GM18951 (cell line): ENCODE measurements at regions not wholly inside any gene's neighbourhood (a gene's known extent, or its start where the extent isn't known, plus 50 kb on each side); places are given as distances from the start of the nearest gene placed in this dataset.

Experiments used
- POLR2A ChIP-seq: IDR thresholded peaks from 4 replicates; pipeline ENCODE4 v1.6.1; 2011; ENCODE audit warnings: mild to moderate bottlenecking; ENCODE audit not compliant: insufficient read length, insufficient read depth; ENCODE audit errors: extremely low read depth
- in situ Hi-C: fragments of 300-500 bp; cut with MboI; formaldehyde crosslinking; loops from one replicate; pipeline ENCODE4 v1.12.0; 2022; ENCODE audit warnings: low sequenced_read_pairs, mixed read lengths, inconsistent platforms; ENCODE audit not compliant: unreplicated experiment

- in situ Hi-C loops = no loop called here
- no peak for TF ChIP-seq POLR2A
Observed at GRCh38 chr14:87115234-87115633, 877.7 kb downstream of the GALC start.

- no peak for TF ChIP-seq POLR2A
Observed at GRCh38 chr14:87113286-87113685, 879.7 kb downstream of the GALC start.

GRCh38 chr14:87111741-87112140, 881.2 kb downstream of the GALC start:
- in situ Hi-C loops = no loop called here
- no peak for TF ChIP-seq POLR2A

More at GRCh38 chr14:87113286-87113685, 879.7 kb downstream of the GALC start:
- in situ Hi-C loops = no loop called here

- in situ Hi-C loops = no loop called here
- no peak for TF ChIP-seq POLR2A
Observed at GRCh38 chr14:87111126-87111525, 881.9 kb downstream of the GALC start.

GRCh38 chr14:87109271-87109670, 883.7 kb downstream of the GALC start:
- in situ Hi-C loops = no loop called here
- TF ChIP-seq POLR2A = no peak

- in situ Hi-C loops = no loop called here
- TF ChIP-seq POLR2A = no peak
Observed at GRCh38 chr14:87108726-87109125, 884.3 kb downstream of the GALC start.

- in situ Hi-C loops = no loop called here
Observed at GRCh38 chr14:87102811-87103378, 890.1 kb downstream of the GALC start.

GRCh38 chr14:87097015-87097414, 896.0 kb downstream of the GALC start:
- no peak for TF ChIP-seq POLR2A
- in situ Hi-C loops = no loop called here

More at GRCh38 chr14:87102811-87103378, 890.1 kb downstream of the GALC start:
- TF ChIP-seq POLR2A = no peak

- in situ Hi-C loops = no loop called here
- no peak for TF ChIP-seq POLR2A
Observed at GRCh38 chr14:87094913-87095312, 898.1 kb downstream of the GALC start.

- in situ Hi-C loops = no loop called here
- TF ChIP-seq POLR2A = no peak
Observed at GRCh38 chr14:87088588-87088987, 904.4 kb downstream of the GALC start.

GRCh38 chr14:87087881-87088280, 905.1 kb downstream of the GALC start:
- TF ChIP-seq POLR2A = no peak
- in situ Hi-C loops = no loop called here

- no peak for TF ChIP-seq POLR2A
- in situ Hi-C loops = no loop called here
Observed at GRCh38 chr14:87084908-87085307, 908.1 kb downstream of the GALC start.

- in situ Hi-C loops = no loop called here
- TF ChIP-seq POLR2A = no peak
Observed at GRCh38 chr14:87082917-87083316, 910.1 kb downstream of the GALC start.

GRCh38 chr14:87081004-87081403, 912.0 kb downstream of the GALC start:
- in situ Hi-C loops = no loop called here
- TF ChIP-seq POLR2A = no peak

- no peak for TF ChIP-seq POLR2A
Observed at GRCh38 chr14:87080146-87080545, 912.8 kb downstream of the GALC start.

More at GRCh38 chr14:87080146-87080545, 912.8 kb downstream of the GALC start:
- in situ Hi-C loops = no loop called here
